Gastroesophageal sphincter (tissue), 4 donors: ENCODE measurements at regions not wholly inside any gene's neighbourhood (a gene's known extent, or its start where the extent isn't known, plus 50 kb on each side); places are given as distances from the start of the nearest gene placed in this dataset.

Experiments
- ATAC-seq: fragments of 150-250 bp; one replicate; pipeline ENCODE4 v1.9.1; 2016; ENCODE audit warnings: mild to moderate bottlenecking, moderate library complexity
- H3K27ac ChIP-seq, 4 donors: fragments of 200-600 bp; sonication (generic) in 3 of 4; 1 replicate in 3 of 4; 2 replicates in 1 of 4; pipeline ENCODE4 v1.5.1; 2016 to 2019
- H3K27me3 ChIP-seq: fragments of 200-600 bp; sonication (generic); one replicate; pipeline ENCODE4 v1.5.1; 2019
- H3K36me3 ChIP-seq, 2 donors: fragments of 200-600 bp; sonication (generic); one replicate each; pipeline ENCODE4 v1.5.1; 2019; ENCODE audit warnings: control low read depth in 1 of 2
- H3K4me1 ChIP-seq, 3 donors: fragments of 200-600 bp; sonication (generic); 1 replicate in 2 of 3; 2 replicates in 1 of 3; pipeline ENCODE4 v1.5.1; 2016 to 2019; ENCODE audit warnings: control low read depth in 2 of 3
- H3K4me3 ChIP-seq, 2 donors: fragments of 200-600 bp; sonication (generic); one replicate each; pipeline ENCODE4 v1.5.1; 2019; ENCODE audit warnings: mild to moderate bottlenecking in 1 of 2, moderate library complexity in 1 of 2
- H3K9me3 ChIP-seq, 3 donors: fragments of 200-600 bp; sonication (generic); one replicate each; pipeline ENCODE4 v1.5.1; 2017 to 2019; ENCODE audit warnings: control low read depth in 2 of 3
- EP300 ChIP-seq: sonication (generic); formaldehyde crosslinking; IDR thresholded peaks from one replicate; pipeline ENCODE4 v1.6.1; 2017; ENCODE audit warnings: antibody characterized with exemption, mild to moderate bottlenecking
- POLR2A ChIP-seq, 2 donors: fragments of 450-650 bp; IDR thresholded peaks; one replicate each; pipeline ENCODE4 v1.6.1; 2017; ENCODE audit warnings: antibody characterized with exemption in 2 of 2, mild to moderate bottlenecking in 2 of 2, moderate library complexity in 1 of 2
- POLR2AphosphoS5 ChIP-seq: sonication (generic); formaldehyde crosslinking; IDR thresholded peaks from one replicate; pipeline ENCODE4 v1.6.1; 2017; ENCODE audit warnings: antibody characterized with exemption
- WGBS, 2 donors: methylation state at CpG; one replicate each; pipeline ENCODE4 v1.1.5; 2018; ENCODE audit warnings: low coverage in 1 of 2; 5-methylcytosine and 5-hydroxymethylcytosine counted together
- TF ChIP-seq, protein P1 (sequence below), 4 experiments: fragments of 200-600 bp in 2 of 4; fragments of 450-650 bp in 2 of 4; sonication (generic) in 1 of 4; IDR thresholded peaks; one replicate each; pipeline ENCODE4 v1.5.1; 2017 to 2019; ENCODE audit warnings: antibody characterized with exemption in 4 of 4, mild to moderate bottlenecking in 2 of 4, moderate library complexity in 2 of 4

- TF ChIP-seq, protein P1, sequence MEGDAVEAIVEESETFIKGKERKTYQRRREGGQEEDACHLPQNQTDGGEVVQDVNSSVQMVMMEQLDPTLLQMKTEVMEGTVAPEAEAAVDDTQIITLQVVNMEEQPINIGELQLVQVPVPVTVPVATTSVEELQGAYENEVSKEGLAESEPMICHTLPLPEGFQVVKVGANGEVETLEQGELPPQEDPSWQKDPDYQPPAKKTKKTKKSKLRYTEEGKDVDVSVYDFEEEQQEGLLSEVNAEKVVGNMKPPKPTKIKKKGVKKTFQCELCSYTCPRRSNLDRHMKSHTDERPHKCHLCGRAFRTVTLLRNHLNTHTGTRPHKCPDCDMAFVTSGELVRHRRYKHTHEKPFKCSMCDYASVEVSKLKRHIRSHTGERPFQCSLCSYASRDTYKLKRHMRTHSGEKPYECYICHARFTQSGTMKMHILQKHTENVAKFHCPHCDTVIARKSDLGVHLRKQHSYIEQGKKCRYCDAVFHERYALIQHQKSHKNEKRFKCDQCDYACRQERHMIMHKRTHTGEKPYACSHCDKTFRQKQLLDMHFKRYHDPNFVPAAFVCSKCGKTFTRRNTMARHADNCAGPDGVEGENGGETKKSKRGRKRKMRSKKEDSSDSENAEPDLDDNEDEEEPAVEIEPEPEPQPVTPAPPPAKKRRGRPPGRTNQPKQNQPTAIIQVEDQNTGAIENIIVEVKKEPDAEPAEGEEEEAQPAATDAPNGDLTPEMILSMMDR (IDR thresholded peaks at IDR 0.05) = no peak
- TF ChIP-seq POLR2AphosphoS5 = peak; percentile 66
- TF ChIP-seq EP300 = no peak
These were observed 670.3 kb upstream of the TBX3 start for GRCh38 chr12:115354007-115354890.

DNA sequence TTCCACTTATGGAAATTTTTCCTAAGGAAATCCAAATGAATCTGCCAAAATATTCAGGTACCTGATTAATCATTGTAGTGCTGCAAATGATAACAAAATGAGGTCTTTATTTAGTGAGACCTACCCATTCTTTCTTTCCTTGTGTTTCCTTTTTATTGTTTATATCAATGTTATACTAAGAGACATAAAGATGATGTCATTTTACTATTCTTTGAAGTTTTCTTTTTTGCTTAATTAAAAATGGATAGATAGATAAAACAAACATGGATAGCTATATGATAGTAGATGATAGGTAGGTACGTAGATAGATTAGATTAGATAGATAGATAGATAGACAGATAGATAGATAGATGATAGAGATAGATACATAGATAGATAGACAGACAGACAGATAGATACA, 669.5 kb upstream of the TBX3 start:
- H3K36me3 ChIP-seq = no peaks in the 10 kb centered on the region
- H3K27ac ChIP-seq = peak overlapping the region in 1 of 4 donors; percentile 79
- 94% methylated on average over 1 of the region's 1 CpG; no CpG with 5 or more reads in 1 of the 2 donors for WGBS, 2 donors

More at GRCh38 chr12:115354007-115354890, 670.3 kb upstream of the TBX3 start:
- Histone ChIP-seq H3K9me3 (no peaks in the 10 kb centered on the region), H3K27ac (peak overlapping the region in 3 of 4 donors; percentile 53 to 79 (median 78)), H3K36me3 (no peaks in the 10 kb centered on the region), H3K27me3 (no peaks in the 10 kb centered on the region), H3K4me3 (peak overlapping the region; percentile 12 to 30), H3K4me1 (peaks cover 0 to 7% (median 0%) of the 10 kb centered on the region in 3 donors)
- peak; percentile 95 for ATAC-seq
- 37 to 44% methylated on average over 6 of the region's 6 CpGs for WGBS, 2 donors

DNA sequence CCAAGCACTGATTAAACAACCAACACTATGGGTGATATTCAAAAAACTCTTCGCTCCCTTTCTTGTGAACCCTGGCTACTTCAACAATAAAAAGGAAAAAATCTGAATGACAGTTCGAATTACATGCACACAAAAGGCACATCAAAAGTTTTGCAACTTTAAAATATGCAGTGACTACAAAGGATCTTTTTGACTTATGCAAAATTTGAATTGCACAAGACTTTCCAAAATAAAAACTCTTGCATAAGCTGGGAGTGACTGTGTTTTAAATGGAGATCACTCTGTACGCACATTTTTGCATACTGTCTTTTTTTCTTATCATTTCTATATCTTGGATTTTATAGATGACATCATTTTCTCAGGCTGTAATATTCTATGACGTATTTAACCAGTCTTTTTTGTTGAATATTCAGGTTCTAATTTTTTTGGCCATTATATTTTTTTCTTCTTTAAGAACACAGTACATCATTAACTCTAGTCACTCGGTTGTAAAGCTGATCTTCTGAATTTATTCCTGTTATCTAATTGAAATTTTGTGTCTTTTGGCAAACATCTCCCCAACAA, 667.6 kb upstream of the TBX3 start:
- Histone ChIP-seq H3K4me1 (peaks cover 0 to 7% (median 0%) of the 10 kb centered on the region in 3 donors), H3K9me3 (no peaks in the 10 kb centered on the region), H3K4me3 (no peak overlapping the region), H3K27ac (no peak overlapping the region), H3K36me3 (no peaks in the 10 kb centered on the region), H3K27me3 (peaks cover 4% of the 10 kb centered on the region)
- WGBS, 2 donors = 69 to 73% methylated on average over 4 to 5 of the region's 5 CpGs
- peak; percentile 42 for ATAC-seq
- no peak for TF ChIP-seq EP300

More for the DNA sequence above, 669.5 kb upstream of the TBX3 start:
- H3K4me3 ChIP-seq = no peak overlapping the region
- H3K9me3 ChIP-seq = no peaks in the 10 kb centered on the region
- TF ChIP-seq POLR2AphosphoS5 = no peak
- TF ChIP-seq EP300 = no peak
- TF ChIP-seq POLR2A (IDR thresholded peaks at IDR 0.05) = no peak
- TF ChIP-seq, protein P1 (IDR thresholded peaks at IDR 0.05) = no peak
- no peak for ATAC-seq
- no peaks in the 10 kb centered on the region for H3K27me3 ChIP-seq
- peaks cover 0 to 7% (median 0%) of the 10 kb centered on the region in 3 donors for H3K4me1 ChIP-seq

DNA sequence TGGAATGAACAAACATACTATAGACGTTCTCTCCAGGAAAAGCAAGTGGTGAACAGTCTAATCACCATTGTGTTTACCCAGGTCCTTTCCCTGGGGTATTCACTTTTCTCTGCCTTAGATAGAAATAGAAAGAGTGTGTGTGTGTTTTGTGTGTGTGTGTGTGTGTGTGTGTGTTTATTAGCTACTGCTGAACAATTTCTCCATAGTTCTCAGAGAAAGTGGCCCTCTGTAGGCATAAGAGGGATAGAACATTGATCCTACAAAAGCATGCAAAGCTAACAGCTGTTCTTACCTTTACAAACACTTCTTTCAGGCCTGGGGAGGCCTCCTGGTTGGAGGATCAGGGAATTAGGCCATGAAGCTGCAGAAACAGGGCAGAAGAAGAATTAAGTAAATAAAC, 665.7 kb upstream of the TBX3 start:
- Histone ChIP-seq H3K4me3 (no peak overlapping the region), H3K4me1 (peaks cover 0 to 7% (median 0%) of the 10 kb centered on the region in 3 donors), H3K27ac (no peak overlapping the region), H3K9me3 (no peaks in the 10 kb centered on the region), H3K27me3 (peaks cover 4% of the 10 kb centered on the region), H3K36me3 (no peaks in the 10 kb centered on the region)
- 29 to 44% methylated on average over 1 of the region's 1 CpG for WGBS, 2 donors
- ATAC-seq = no peak
- no peak for TF ChIP-seq POLR2AphosphoS5
- TF ChIP-seq POLR2A (IDR thresholded peaks at IDR 0.05) = no peak
- TF ChIP-seq, protein P1 (IDR thresholded peaks at IDR 0.05) = no peak
- no peak for TF ChIP-seq EP300

DNA sequence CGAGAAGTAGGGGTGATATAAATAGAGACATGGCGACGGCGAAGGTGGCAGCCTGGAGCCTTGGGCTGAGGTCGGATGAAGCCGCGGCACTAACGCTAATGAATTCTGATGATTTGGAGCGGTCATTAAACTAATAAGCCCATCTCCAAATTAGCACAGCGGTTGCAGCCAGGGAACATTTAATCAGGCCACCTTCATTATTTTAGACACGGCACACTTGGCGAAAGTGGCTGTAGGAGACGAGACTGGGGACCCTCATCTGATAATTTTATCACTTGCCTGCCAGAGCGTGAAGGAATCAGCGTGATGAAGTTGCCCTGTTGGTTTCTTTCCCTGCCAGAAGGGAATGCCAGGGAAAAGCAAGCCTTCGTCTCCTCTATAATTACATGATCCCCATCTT, 664.3 kb upstream of the TBX3 start:
- H3K4me1 ChIP-seq = no peaks in the 10 kb centered on the region
- WGBS, 2 donors = 93 to 99% methylated on average over 8 to 14 of the region's 16 CpGs
- no peak for ATAC-seq
- H3K9me3 ChIP-seq = no peaks in the 10 kb centered on the region
- H3K27me3 ChIP-seq = peaks cover 4% of the 10 kb centered on the region
- no peak overlapping the region for H3K4me3 ChIP-seq
- no peak overlapping the region for H3K27ac ChIP-seq
- H3K36me3 ChIP-seq = no peaks in the 10 kb centered on the region
- TF ChIP-seq EP300 (no peak), POLR2A (IDR thresholded peaks at IDR 0.05) (no peak), POLR2AphosphoS5 (no peak)
- TF ChIP-seq, protein P1 (IDR thresholded peaks at IDR 0.05) = no peak
